Body of pancreas (tissue), 4 donors: ENCODE measurements at regions not wholly inside any gene's neighbourhood (a gene's known extent, or its start where the extent isn't known, plus 50 kb on each side); places are given as distances from the start of the nearest gene placed in this dataset.

Experiments used
- CTCF ChIP-seq, 7 experiments: fragments of 450-650 bp in 4 of 7; fragments of 200-600 bp in 3 of 7; sonication (generic) in 3 of 7; IDR thresholded peaks; one replicate each; pipeline ENCODE4 v1.5.1; 2016 to 2019; ENCODE audit warnings: antibody characterized with exemption in 7 of 7
- POLR2A ChIP-seq, 3 donors: fragments of 450-650 bp; IDR thresholded peaks; one replicate each; pipeline ENCODE4 v1.6.1; 2016; ENCODE audit warnings: antibody characterized with exemption in 3 of 3, mild to moderate bottlenecking in 2 of 3

GRCh38 chrX:121782976-121783375, 735.6 kb downstream of the GLUD2 start:
- TF ChIP-seq CTCF (IDR thresholded peaks at IDR 0.05) (no peak), POLR2A (IDR thresholded peaks at IDR 0.05) (no peak)
